Stimulated activated CD8-positive, alpha-beta memory T cell treated with anti-CD3 and anti-CD28 coated beads, Interleukin-7, amount 100 ng/mL, for 48 hours (primary cell): ENCODE measurements at regions not wholly inside any gene's neighbourhood (a gene's known extent, or its start where the extent isn't known, plus 50 kb on each side); places are given as distances from the start of the nearest gene placed in this dataset.

ENCODE experiments used
- DNase-seq, 2 donors: peaks; one replicate each; pipeline ENCODE4 v3.0.0-alpha.2; 2020; ENCODE audit warnings: low read depth in 1 of 2; ENCODE audit errors: extremely low read depth in 1 of 2

DNA sequence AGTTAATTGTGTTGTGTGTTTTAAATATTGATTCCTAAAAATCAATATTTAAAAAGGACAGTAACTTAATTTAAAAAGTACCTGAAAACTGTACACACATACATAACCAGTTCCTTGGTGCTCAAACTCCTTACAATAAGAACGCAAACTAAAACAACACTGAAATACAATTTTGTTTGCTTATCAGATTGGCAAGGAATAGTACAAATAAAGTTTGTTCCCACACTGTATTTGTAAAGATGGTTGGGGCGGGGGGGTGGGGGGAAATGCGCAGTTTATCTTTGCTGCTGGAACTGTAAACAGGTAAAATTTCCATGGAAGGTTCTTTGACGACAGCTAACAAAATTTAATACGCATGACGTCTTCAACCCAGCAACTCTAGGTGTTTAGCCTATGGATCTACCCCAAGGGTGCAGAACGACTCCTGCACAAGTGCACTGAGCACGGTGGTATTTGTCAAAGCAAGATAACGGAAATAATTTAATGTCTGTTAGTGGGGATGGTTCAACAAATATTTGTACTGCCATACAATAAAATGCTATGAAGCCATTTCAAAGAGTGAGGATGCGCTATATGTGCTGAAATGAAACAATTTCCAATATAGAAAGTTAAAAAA is 96.5 kb downstream of the ING1 start:
- DNase-seq: no peak

DNA sequence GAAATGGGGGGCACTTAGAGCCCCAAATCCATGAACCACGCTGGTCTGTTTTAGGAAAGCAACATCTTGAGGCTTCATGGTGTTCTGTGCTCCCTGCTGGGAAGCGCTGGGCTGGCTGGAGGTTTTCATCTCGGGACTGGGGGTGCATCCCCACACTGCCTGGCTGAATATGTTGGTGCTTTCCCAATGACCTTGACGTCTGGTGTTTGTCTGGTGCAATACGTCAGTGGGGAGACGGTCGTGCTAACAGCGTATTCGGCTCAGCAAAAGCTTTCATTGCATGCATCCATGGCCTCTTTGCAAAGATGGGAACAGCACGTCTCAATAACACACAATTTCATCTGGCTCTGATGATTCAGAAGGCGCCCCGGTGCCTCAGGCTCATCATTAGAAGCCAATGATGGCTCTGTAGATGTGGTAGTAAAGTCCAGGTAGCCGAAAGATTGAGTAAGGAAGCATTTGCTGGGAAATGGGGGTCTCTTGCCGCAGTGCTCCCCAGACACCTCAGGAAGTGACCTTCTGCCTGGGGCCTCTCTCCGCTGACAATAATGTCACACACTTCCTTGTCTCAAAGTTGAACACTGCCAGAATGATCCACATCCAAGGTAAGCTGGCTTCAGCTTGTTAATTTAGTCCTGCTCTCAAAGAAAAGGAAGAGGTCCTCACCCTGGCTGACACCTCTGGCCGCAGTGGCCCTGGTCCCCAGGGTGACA is 97.7 kb downstream of the ING1 start:
- no peak for DNase-seq

DNA sequence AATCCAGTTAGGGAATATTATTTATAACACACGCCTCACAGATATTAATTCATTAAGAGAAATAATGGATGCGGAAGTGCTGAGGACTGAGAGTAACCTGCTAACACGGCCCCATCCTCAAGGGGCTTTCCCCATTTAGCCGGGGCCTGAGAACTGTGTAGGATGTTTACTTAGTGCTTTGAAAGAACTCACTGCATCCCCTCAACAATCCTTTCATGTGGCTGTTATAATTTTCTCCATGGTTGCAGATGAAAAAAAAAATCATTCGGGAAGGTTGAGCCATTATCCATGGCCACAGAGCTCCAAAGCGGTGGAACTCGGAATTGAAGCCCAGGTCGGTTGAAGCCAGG is 98.2 kb downstream of the ING1 start:
- no peak for DNase-seq

DNA sequence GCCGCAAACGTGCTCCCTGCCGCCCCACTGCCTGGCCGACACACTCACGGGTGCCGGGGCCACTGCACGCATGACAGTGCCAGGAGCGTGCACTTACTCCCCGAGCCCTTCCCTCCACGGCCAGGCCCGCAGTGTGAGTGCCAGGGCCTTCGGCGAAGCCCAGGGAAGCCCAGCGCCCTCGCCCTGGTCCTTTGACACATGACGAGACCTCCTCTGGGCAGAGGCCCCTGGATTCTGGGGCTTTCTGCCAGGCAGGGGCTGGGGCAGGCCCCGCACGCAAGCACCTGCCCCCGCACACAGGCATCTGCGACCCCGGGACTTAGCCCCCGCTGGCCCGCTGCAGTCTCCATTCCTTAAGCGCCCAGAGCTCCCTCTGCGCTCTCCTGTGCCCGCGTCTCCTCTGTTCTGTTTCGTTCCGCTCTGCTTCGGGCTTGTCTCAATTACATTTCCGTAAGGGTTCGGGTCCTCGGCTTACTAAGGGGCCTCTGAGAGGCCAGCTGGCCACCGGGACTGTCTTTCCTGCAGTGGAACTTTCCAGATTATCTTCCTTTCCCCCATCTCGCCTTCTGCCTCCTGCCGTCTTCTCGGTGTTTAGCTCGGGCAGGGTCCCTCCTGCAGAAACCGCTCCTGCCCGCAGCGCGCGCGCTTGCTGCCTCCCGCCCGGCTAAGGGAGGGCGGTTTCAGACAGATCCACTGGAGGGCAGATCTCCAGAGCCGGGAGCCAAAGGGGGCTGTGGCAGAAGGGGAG is 98.8 kb downstream of the ING1 start:
- DNase-seq: no peak

DNA sequence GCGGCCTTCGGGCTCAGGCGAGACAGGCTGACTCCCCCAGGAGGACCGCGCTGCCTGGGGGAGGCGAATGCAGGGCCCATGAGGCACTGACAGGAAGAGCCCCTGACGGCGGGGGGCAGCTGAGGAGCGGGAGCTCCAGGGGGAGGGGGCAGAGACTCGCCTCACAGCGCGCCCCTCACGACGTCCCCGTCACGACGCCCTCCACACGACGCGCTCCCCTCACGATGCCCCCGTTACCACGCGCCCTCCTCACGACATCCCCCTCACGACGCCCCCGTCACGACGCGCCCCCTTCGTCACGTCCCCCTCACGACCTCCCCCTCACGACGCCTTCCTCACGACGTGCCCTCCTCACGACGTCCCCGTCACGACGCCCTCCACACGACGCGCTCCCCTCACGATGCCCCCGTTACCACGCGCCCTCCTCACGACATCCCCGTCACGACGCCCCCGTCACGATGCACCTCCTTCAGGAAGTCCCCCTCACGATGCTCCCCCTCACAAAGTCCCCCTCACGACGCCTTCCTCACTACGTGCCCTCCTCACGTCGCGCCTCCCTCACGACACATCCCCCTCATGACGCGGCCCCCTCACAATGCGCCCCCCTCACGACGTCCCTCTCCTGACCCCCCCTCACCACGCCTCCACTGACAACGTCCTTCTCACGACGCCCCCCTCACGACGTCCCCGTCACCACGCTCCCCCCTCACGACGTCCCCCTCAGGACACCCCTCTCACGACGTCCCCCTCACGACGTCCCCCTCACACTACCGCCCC is 99.6 kb downstream of the ING1 start:
- DNase-seq: no peak

DNA sequence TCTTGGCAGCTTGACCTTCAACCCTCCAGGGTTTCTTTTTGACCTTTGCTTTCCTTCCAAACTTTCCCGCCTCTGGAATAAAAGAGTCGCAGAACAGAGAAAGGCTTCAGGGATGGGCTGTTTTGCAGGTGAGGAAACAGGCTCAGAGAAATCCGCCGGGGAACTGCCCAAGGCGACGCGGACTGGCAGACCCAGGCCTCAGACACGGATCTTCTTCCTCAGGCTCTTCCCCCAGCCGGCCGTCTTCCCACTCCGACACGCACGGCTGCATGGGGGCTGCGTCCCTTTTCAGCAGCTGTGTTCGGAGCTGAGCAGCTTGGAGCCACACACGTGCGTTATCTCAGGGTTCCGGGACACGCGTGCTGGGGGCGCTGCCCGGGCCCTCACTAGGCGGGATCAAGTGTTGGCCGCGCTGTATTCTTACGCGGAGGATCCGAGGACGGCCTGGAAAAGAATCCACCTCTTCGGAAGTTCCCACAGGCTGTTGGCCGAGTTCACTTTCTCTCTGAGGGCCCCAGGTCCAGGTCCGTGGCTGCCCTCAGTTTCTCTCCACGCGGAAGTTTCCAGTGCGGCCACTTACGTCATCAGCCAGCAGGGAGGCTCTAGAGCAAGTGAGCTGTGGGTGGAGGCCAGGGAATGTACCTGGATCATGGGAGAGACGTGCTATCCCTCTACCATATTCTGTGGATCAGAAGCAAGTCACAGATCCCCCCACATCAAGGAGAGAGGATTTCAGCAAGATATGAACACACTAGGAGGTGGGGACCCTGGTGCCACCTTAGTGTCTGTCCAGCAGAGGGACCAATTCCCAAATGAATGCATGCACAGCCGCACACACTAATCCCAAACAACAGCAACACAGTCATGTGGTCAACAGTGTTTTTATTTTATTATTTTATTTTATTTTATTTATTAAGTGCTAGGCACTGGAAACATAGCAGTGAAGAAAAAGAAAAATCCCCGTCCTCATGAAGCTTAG is 100.4 kb downstream of the ING1 start:
- DNase-seq: no peak

DNA sequence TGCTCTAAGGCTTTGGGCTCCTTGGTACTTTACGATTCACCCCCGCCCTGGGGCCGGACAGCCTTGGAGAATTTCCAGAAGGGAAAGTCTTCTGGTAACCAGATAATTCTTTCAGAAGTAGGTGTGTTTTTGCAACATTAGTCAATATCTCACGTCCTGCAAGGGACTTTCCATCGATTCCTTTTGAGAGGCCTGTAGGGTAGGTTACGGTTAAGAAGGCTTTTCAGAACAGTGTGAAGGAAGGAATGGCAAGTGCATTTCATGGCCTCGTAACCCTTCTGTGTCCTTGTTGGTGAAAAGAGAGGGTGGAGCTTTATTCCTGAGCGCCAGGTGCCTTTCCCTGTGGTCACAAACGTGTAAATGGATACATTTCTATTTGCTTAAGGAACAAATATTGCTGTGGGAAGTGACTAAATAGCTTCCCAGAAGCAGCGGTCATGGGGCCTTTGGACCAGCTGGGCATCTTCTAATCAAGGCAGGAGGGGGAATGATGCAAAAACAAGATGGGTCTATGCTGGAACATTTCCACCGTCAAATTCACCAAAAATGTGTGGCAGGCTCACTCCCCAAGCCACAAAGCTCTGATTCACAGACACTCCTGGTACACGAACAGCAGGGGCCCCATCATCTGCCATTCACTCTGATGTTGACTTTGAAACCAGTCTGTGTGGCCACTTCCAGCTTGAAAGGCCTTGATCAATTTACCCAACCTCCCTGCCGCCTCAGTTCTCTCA is 99.2 kb downstream of the ANKRD10 start:
- DNase-seq: no peak

DNA sequence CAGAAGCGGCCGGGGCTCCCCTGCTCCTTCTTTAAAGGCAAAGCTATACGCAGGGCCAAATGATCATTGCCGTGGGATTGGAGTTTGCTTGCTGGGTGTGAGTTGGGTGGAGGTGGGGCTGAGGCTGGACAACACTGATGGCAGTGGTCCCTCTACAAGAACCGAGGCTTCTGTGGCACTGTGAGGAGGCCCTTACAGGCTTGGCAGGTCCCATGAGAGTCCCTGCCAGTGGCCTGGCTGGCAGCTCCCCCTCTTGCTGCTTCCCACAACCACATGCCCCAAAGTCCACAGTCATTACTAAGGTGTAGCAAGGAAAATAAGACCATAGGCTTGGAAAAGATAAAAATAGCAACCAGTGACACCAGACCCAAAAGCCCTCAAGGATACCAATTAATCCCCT is 98.4 kb downstream of the ANKRD10 start:
- no peak for DNase-seq

DNA sequence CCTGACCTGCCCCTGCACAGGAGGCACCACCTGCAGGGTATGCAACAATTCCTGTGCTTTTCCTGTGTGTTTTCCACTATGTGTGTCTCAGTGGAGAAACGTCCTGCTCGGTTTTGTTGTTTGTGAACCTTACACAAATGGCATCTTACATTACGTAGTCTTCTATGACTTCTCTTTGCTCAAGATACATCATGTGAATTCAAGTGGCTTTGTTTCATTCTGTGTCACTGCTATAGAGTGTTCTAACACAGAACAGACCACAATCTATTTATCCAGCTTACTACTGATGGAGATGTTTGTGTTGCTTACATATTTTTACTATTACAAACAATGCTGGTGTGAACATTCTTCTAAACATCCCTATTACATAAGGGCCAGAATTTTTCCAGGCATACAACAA is 97.7 kb downstream of the ANKRD10 start:
- DNase-seq: no peak

DNA sequence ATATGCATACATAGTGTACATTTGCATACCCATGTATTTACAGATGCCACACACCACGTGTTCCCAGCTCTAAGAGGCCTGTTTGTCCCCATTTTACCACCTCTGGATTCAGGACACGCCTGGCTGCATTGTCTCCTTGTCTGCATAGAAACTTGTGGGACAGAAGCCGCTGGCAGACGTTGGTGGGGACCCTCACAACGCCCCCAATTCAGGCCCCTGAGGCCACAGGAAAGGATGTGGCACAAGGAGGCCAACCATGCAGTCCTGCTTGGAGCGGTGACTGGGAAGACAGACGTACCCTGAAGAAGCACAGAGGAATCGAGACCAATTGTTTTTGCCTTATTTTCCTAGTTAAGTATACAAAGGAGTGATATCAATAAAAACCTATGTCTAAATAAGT is 96.1 kb downstream of the ANKRD10 start:
- DNase-seq: no peak

DNA sequence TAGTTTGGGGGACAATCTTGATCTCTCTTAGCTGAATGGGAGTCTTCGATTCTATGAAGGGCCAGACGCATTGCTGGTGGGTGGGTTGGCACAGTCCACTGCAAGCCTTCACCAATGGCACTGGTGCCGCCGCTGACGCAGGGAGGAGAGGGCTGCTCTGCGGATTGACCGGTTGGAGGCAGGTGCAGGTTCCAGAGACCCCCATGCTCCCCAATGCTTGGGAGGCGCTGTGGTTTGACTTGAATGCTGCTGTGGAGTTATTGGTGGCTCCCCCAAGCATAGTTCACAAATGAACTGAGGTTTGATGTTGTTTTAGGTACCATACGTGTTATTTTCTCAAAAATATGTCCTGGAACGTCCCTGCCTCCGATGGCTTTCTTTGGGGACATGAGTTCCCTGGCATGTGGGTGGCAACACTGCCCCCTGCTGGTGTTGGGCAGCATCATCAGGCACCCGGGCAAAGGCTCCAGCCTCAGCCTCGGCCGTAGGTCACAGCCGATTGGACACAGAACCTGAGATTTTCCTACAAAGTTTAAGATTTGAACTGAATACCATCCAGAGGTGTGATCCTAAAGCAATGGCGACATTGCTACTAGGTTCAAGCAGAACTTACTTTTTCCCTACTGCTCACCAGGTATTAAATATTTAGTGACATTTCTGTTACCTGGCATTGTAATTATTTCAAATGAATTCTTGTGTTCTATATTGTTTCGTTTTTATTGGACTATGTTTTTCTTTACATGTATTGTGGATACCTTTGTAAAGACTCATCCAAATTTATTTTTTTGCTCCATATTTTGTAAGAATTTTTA is 95.5 kb downstream of the ANKRD10 start:
- DNase-seq: peak; percentile 43 to 45

DNA sequence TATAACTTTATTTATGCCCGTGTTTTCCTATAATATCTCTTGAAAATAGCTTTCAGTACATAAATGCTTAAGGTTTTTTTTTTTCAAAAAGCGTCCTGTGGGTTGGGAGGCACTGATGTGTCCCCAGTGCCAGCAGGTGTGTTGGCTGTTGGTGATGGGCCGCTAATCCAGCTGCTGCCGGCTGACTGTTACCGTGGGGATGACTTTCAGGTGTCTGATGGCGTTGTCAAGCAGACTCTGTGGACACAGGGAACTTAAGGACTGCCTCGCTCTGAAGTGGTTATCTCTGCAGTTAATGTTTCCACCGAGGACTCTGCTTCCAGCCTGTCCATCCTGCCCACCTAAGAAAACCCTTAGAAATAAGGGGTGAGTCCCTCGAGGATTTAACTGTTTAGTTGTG is 94.5 kb downstream of the ANKRD10 start:
- no peak for DNase-seq

DNA sequence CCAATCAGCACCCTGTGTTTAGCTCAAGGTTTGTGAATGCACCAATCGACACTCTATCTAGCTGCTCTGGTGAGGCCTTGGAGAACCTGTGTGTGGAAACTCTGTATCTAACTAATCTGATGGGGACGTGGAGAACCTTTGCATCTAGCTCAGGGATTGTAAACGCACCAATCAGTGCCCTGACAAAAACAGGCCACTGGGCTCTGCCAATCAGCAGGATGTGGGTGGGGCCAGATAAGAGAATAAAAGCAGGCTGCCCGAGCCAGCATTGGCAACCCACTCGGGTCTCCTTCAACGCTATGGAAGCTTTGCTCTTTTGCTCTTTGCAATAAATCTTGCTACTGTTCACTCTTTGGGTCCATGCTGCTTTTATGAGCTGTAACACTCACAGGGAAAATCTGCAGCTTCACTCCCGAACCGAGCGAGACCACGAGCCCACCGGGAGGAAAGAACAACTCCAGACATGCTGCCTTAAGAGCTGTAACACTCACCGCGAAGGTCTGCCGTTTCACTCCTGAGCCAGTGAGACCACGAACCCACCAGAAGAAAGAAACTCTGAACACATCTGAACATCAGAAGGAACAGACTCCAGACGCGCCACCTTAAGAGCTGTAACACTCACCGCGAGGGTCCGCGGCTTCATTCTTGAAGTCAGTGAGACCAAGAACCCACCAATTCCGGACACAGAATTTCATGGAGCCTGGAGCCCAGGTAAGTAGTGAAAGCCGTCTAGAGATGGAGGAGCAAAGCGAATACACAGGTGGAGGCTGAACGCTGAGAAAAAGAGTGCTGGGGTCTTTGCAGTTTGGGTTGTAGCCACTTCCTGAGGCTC is 92.8 kb downstream of the ANKRD10 start:
- DNase-seq: peak in 1 of 2 donors; percentile 17

DNA sequence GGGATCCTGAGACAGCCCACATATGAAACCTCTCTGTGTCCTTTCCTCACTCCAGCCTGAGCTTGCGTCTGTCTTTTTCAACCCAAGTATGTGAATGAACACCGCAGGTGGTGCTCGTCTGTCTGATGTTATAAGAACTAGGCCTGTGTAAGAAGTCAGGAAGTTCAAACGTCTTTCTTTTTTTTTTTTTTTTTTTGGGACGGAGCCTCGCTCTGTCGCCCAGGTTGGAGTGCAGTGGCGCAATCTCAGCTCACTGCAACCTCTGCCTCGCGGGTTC is 92.3 kb downstream of the ANKRD10 start:
- DNase-seq: no peak

DNA sequence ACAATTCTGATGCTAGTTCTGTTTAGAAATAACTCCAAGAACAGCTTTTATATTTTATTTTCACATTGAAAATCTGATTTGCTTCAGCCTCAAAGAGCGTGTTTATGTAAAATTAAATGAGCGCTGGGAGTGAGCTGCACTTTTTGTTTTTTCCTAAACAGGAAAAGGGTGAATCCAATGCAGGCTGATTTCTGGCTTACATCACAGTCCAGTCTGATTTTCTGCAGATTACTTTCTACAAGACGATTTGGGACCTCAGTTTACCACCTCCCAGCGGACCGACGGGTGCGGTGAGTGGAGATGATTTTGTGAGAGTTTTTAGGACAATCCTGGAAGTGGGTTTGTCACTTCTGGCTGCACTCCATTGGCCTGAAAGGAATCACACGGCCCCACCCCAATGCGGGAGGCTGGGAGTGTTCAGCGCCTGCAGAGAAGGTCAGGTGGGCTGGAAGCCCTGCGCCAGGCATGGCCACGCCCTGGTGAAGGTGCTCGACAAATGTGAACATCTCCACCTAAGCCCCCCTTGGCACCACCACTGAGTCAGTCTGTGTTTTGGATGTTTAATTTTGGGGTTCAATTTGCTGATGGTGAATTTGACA is 90.1 kb downstream of the ANKRD10 start:
- no peak for DNase-seq

DNA sequence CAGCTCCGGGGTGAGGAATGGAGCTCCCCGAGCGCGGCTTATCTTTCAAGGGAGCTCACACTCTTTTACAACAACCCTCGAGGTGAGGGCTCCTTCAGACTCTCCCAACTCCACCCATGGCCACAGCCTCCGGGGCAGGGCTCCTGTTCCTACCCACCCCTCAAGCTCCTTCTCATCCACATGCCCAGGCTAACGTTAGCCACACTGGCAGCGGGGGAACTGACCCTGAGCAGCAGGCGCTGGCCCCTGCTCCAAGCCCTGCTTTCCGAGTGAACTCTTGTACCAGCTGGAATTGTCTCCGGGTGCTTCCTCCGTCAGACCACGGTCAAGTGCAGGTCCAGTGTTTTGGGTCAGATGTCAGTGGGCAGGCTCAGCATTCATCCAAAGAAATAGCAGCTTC is 89.4 kb downstream of the ANKRD10 start:
- no peak for DNase-seq

DNA sequence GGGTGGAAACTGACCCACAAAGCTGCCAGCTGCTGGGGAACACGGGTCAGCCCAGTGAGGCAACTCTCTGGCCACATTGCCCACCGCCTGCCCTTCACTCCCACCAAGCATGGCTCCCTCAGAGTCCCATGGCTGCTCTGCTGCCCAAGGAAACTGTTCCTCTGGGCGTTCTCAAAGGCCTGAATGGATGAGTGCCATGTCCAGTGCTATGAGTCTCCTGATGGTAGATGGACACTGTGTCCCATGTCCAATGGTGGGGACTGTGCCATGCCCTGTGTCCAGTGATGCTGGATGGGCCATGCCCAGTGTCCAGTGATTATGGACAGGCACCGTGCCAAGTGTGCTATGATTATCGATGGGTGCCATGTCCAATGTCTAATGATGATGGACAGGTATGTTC is 88.8 kb downstream of the ANKRD10 start:
- no peak for DNase-seq
